ENCODE measurements at regions not wholly inside any gene's neighbourhood (a gene's known extent, or its start where the extent isn't known, plus 50 kb on each side); places are given as distances from the start of the nearest gene placed in this dataset.

DNA sequence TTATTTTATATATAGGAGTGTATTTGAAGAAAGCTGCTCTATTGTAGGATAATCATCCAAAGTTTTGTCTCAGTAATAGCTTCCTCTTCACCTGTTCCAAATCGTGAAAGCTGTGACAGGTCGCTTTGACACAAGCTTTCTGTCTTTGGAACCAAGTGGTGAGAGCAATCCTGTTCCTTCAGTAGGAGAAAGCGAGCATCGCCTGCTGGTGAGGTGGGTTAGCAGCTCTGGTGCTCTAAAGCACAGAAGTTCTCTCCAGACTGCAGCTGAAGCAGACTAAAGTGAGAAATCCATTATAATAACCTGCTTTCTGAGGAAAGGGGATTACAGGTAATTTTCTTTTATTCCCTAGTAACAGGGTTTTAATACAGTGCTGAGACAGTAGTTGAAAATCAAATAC lies 803.8 kb downstream of the ADGRL2 start:
- Histone ChIP-seq H3K27ac (ENCODE audit: low read length) (no peak overlapping the region), H2AFZ (ENCODE audit: low read length) (no peak overlapping the region), H3K4me2 (ENCODE audit: low read depth, low read length, poor library complexity, severe bottlenecking) (no peak overlapping the region), H3K9ac (ENCODE audit: low read length) (no peak overlapping the region), H3K27me3 (ENCODE audit: low read length) (no peaks in the 10 kb centered on the region), H3K36me3 (ENCODE audit: insufficient read depth, low read length) (no peaks in the 10 kb centered on the region), H4K20me1 (ENCODE audit: insufficient read depth, low read depth, low read length) (no peaks in the 10 kb centered on the region), H3K9me3 (ENCODE audit: low read length) (peaks cover 23% of the 10 kb centered on the region), H3K4me1 (ENCODE audit: low read length) (no peaks in the 10 kb centered on the region), H3K79me2 (ENCODE audit: low read length) (no peaks in the 10 kb centered on the region), H3K9me2 (replicated peaks; ENCODE audit: insufficient read depth, low read length) (0 out of 2 replicates have a peak, but pooled peaks cover 5% of the 10 kb centered on the region), H3K4me3 (ENCODE audit: low read length) (no peak overlapping the region)
- no peak for DNase-seq

GRCh38 chr1:82600314-82600713 lies 799.6 kb downstream of the ADGRL2 start:
- no peak overlapping the region for H3K27ac ChIP-seq (ENCODE audit: low read length)

DNA sequence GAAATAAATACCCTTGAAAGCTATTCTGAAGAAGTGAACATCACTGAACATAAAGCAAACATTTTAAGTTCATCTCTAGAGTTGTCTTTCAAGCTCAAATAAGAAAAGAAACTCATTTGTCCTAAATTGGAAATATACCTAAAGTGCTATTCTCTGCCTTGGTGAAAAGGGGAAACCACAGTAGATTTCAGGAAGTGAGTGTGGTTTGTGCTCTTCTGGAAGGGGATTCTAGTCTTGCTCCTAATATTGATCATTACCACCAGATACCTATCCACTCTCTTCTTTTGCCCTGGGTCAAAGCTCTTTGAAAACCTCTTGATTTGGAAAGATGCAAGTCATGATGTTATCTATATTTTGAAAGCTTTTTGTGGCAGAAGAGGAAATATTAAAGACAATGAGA lies 798.1 kb downstream of the ADGRL2 start:
- Histone ChIP-seq H3K36me3 (ENCODE audit: insufficient read depth, low read length) (no peaks in the 10 kb centered on the region), H3K4me2 (ENCODE audit: low read depth, low read length, poor library complexity, severe bottlenecking) (no peak overlapping the region), H3K9ac (ENCODE audit: low read length) (no peak overlapping the region), H3K79me2 (ENCODE audit: low read length) (no peaks in the 10 kb centered on the region), H3K27ac (ENCODE audit: low read length) (no peak overlapping the region), H3K27me3 (ENCODE audit: low read length) (no peaks in the 10 kb centered on the region), H3K9me2 (replicated peaks; ENCODE audit: insufficient read depth, low read length) (no peaks in the 10 kb centered on the region), H3K4me3 (ENCODE audit: low read length) (no peak overlapping the region), H3K9me3 (ENCODE audit: low read length) (peaks cover 6% of the 10 kb centered on the region), H4K20me1 (ENCODE audit: insufficient read depth, low read depth, low read length) (no peaks in the 10 kb centered on the region), H3K4me1 (ENCODE audit: low read length) (no peaks in the 10 kb centered on the region), H2AFZ (ENCODE audit: low read length) (no peak overlapping the region)
- DNase-seq: no peak

More at GRCh38 chr1:82600314-82600713, 799.6 kb downstream of the ADGRL2 start:
- no peaks in the 10 kb centered on the region for H4K20me1 ChIP-seq (ENCODE audit: insufficient read depth, low read depth, low read length)
- no peak overlapping the region for H2AFZ ChIP-seq (ENCODE audit: low read length)
- H3K9me2 ChIP-seq (replicated peaks; ENCODE audit: insufficient read depth, low read length): no peaks in the 10 kb centered on the region
- no peaks in the 10 kb centered on the region for H3K79me2 ChIP-seq (ENCODE audit: low read length)
- DNase-seq: no peak
- no peak overlapping the region for H3K9ac ChIP-seq (ENCODE audit: low read length)
- H3K4me1 ChIP-seq (ENCODE audit: low read length): no peaks in the 10 kb centered on the region
- H3K27me3 ChIP-seq (ENCODE audit: low read length): no peaks in the 10 kb centered on the region
- H3K9me3 ChIP-seq (ENCODE audit: low read length): peaks cover 14% of the 10 kb centered on the region
- H3K4me2 ChIP-seq (ENCODE audit: low read depth, low read length, poor library complexity, severe bottlenecking): no peak overlapping the region
- H3K4me3 ChIP-seq (ENCODE audit: low read length): no peak overlapping the region
- no peaks in the 10 kb centered on the region for H3K36me3 ChIP-seq (ENCODE audit: insufficient read depth, low read length)

DNA sequence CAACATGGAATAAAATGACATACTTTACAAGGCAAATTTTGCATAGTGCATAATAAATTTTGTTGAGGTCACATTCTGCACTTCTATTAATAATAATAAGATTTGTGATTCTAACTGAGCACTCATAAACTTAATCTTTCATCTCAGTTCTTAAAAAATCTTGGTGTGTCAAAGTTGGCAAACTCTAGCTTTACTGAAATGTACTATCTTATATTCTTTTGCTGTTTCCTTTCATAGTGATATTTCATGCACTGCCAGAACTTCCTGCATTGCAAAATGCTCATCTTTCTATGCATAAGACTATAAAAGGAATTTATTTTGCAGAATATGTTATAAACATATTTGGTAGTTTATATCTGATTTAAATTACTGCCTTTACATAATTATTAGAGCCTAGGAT lies 797.6 kb downstream of the ADGRL2 start:
- H3K36me3 ChIP-seq (ENCODE audit: insufficient read depth, low read length): no peaks in the 10 kb centered on the region
- H2AFZ ChIP-seq (ENCODE audit: low read length): no peak overlapping the region
- H3K27me3 ChIP-seq (ENCODE audit: low read length): no peaks in the 10 kb centered on the region
- peaks cover 6% of the 10 kb centered on the region for H3K9me3 ChIP-seq (ENCODE audit: low read length)
- no peak for DNase-seq
- H4K20me1 ChIP-seq (ENCODE audit: insufficient read depth, low read depth, low read length): no peaks in the 10 kb centered on the region
- no peaks in the 10 kb centered on the region for H3K9me2 ChIP-seq (replicated peaks; ENCODE audit: insufficient read depth, low read length)
- H3K9ac ChIP-seq (ENCODE audit: low read length): no peak overlapping the region
- no peak overlapping the region for H3K4me2 ChIP-seq (ENCODE audit: low read depth, low read length, poor library complexity, severe bottlenecking)
- no peaks in the 10 kb centered on the region for H3K79me2 ChIP-seq (ENCODE audit: low read length)
- H3K27ac ChIP-seq (ENCODE audit: low read length): no peak overlapping the region
- H3K4me3 ChIP-seq (ENCODE audit: low read length): no peak overlapping the region
- H3K4me1 ChIP-seq (ENCODE audit: low read length): no peaks in the 10 kb centered on the region

- Histone ChIP-seq H3K9me2 (replicated peaks; ENCODE audit: insufficient read depth, low read length) (no peaks in the 10 kb centered on the region), H3K36me3 (ENCODE audit: insufficient read depth, low read length) (no peaks in the 10 kb centered on the region), H3K9ac (ENCODE audit: low read length) (no peak overlapping the region), H3K4me3 (ENCODE audit: low read length) (no peak overlapping the region), H2AFZ (ENCODE audit: low read length) (no peak overlapping the region), H3K27ac (ENCODE audit: low read length) (no peak overlapping the region), H3K79me2 (ENCODE audit: low read length) (no peaks in the 10 kb centered on the region), H3K27me3 (ENCODE audit: low read length) (no peaks in the 10 kb centered on the region), H4K20me1 (ENCODE audit: insufficient read depth, low read depth, low read length) (no peaks in the 10 kb centered on the region), H3K4me1 (ENCODE audit: low read length) (no peaks in the 10 kb centered on the region), H3K4me2 (ENCODE audit: low read depth, low read length, poor library complexity, severe bottlenecking) (no peak overlapping the region), H3K9me3 (ENCODE audit: low read length) (peaks cover 6% of the 10 kb centered on the region)
- DNase-seq: no peak
Observed at GRCh38 chr1:82597649-82598048, 796.9 kb downstream of the ADGRL2 start.

GRCh38 chr1:82597141-82597540 lies 796.4 kb downstream of the ADGRL2 start:
- Histone ChIP-seq H3K9ac (ENCODE audit: low read length) (no peak overlapping the region), H3K27ac (ENCODE audit: low read length) (no peak overlapping the region), H3K4me2 (ENCODE audit: low read depth, low read length, poor library complexity, severe bottlenecking) (no peak overlapping the region), H2AFZ (ENCODE audit: low read length) (no peak overlapping the region), H3K36me3 (ENCODE audit: insufficient read depth, low read length) (no peaks in the 10 kb centered on the region), H3K27me3 (ENCODE audit: low read length) (no peaks in the 10 kb centered on the region), H3K9me2 (replicated peaks; ENCODE audit: insufficient read depth, low read length) (no peaks in the 10 kb centered on the region), H3K4me1 (ENCODE audit: low read length) (no peaks in the 10 kb centered on the region), H3K4me3 (ENCODE audit: low read length) (no peak overlapping the region), H3K79me2 (ENCODE audit: low read length) (no peaks in the 10 kb centered on the region), H4K20me1 (ENCODE audit: insufficient read depth, low read depth, low read length) (no peaks in the 10 kb centered on the region), H3K9me3 (ENCODE audit: low read length) (peaks cover 6% of the 10 kb centered on the region; the same call in 1 of the 2 replicates)
- no peak for DNase-seq

GRCh38 chr1:82593561-82593960 lies 792.8 kb downstream of the ADGRL2 start:
- Histone ChIP-seq H3K4me3 (ENCODE audit: low read length) (no peak overlapping the region), H3K4me1 (ENCODE audit: low read length) (no peaks in the 10 kb centered on the region), H3K27ac (ENCODE audit: low read length) (no peak overlapping the region), H3K9me3 (ENCODE audit: low read length) (peaks cover 6% of the 10 kb centered on the region; the same call in 1 of the 2 replicates), H3K79me2 (ENCODE audit: low read length) (no peaks in the 10 kb centered on the region), H3K4me2 (ENCODE audit: low read depth, low read length, poor library complexity, severe bottlenecking) (no peak overlapping the region), H4K20me1 (ENCODE audit: insufficient read depth, low read depth, low read length) (no peaks in the 10 kb centered on the region), H3K27me3 (ENCODE audit: low read length) (no peaks in the 10 kb centered on the region), H3K36me3 (ENCODE audit: insufficient read depth, low read length) (no peaks in the 10 kb centered on the region), H2AFZ (ENCODE audit: low read length) (no peak overlapping the region), H3K9ac (ENCODE audit: low read length) (no peak overlapping the region), H3K9me2 (replicated peaks; ENCODE audit: insufficient read depth, low read length) (no peaks in the 10 kb centered on the region)
- no peak for DNase-seq

- Histone ChIP-seq H3K4me2 (ENCODE audit: low read depth, low read length, poor library complexity, severe bottlenecking) (no peak overlapping the region), H3K9ac (ENCODE audit: low read length) (no peak overlapping the region), H2AFZ (ENCODE audit: low read length) (no peak overlapping the region), H3K4me1 (ENCODE audit: low read length) (no peaks in the 10 kb centered on the region), H3K4me3 (ENCODE audit: low read length) (no peak overlapping the region), H3K27ac (ENCODE audit: low read length) (no peak overlapping the region), H3K27me3 (ENCODE audit: low read length) (no peaks in the 10 kb centered on the region), H3K9me3 (ENCODE audit: low read length) (0 out of 2 replicates have a peak, but pooled peaks cover 8% of the 10 kb centered on the region), H3K9me2 (replicated peaks; ENCODE audit: insufficient read depth, low read length) (no peaks in the 10 kb centered on the region), H4K20me1 (ENCODE audit: insufficient read depth, low read depth, low read length) (no peaks in the 10 kb centered on the region), H3K79me2 (ENCODE audit: low read length) (no peaks in the 10 kb centered on the region), H3K36me3 (ENCODE audit: insufficient read depth, low read length) (no peaks in the 10 kb centered on the region)
- DNase-seq: no peak
Observed at GRCh38 chr1:82589588-82589987, 788.9 kb downstream of the ADGRL2 start.

DNA sequence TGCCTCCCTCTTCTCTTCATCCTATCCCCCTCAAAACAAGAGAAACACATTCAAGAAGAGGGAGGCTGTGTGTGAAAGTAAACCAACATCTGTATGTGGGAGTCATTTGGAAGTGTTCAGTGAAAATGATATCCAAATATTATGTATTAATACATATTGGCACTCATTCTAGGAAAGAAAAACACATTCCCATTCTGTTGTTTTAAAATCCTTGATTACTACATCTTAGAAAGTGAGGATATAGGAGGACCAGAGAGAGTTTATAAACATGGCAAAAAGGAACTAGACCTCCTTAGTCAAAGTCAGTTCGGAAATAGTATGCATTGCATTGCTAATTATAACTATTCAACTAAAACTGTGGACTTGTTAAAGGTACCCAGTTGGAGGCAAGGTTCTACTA lies 786.6 kb downstream of the ADGRL2 start:
- Histone ChIP-seq H3K4me3 (ENCODE audit: low read length) (no peak overlapping the region), H2AFZ (ENCODE audit: low read length) (no peak overlapping the region), H3K27ac (ENCODE audit: low read length) (no peak overlapping the region), H3K79me2 (ENCODE audit: low read length) (no peaks in the 10 kb centered on the region), H3K36me3 (ENCODE audit: insufficient read depth, low read length) (no peaks in the 10 kb centered on the region), H3K9ac (ENCODE audit: low read length) (no peak overlapping the region), H3K9me2 (replicated peaks; ENCODE audit: insufficient read depth, low read length) (no peaks in the 10 kb centered on the region), H3K4me2 (ENCODE audit: low read depth, low read length, poor library complexity, severe bottlenecking) (no peak overlapping the region), H4K20me1 (ENCODE audit: insufficient read depth, low read depth, low read length) (no peaks in the 10 kb centered on the region), H3K27me3 (ENCODE audit: low read length) (no peaks in the 10 kb centered on the region), H3K9me3 (ENCODE audit: low read length) (peaks cover 13% of the 10 kb centered on the region; the same call in 1 of the 2 replicates), H3K4me1 (ENCODE audit: low read length) (no peaks in the 10 kb centered on the region)
- no peak for DNase-seq
